VCaP (cell line): ENCODE measurements at regions not wholly inside any gene's neighbourhood (a gene's known extent, or its start where the extent isn't known, plus 50 kb on each side); places are given as distances from the start of the nearest gene placed in this dataset.

Experiments
- H3K27ac ChIP-seq: fragments of 450-650 bp; 2 replicates; pipeline ENCODE4 v1.5.1; 2017
- CTCF ChIP-seq: fragments of 450-650 bp; conservative IDR thresholded peaks from 2 replicates; pipeline ENCODE4 v1.5.1; 2017; ENCODE audit warnings: mild to moderate bottlenecking, moderate library complexity

GRCh38 chr14:44347316-44347715 is 159.8 kb downstream of the FSCB start:
- no peak overlapping the region for H3K27ac ChIP-seq
- no peak for TF ChIP-seq CTCF

GRCh38 chr14:44341116-44341515 is 166.0 kb downstream of the FSCB start:
- no peak for TF ChIP-seq CTCF
- H3K27ac ChIP-seq = no peak overlapping the region

- no peak for TF ChIP-seq CTCF
- H3K27ac ChIP-seq = no peak overlapping the region
These were observed 167.2 kb downstream of the FSCB start for GRCh38 chr14:44339862-44340261.

- no peak overlapping the region for H3K27ac ChIP-seq
- no peak for TF ChIP-seq CTCF
These were observed 167.9 kb downstream of the FSCB start for GRCh38 chr14:44339231-44339630.

- TF ChIP-seq CTCF = no peak
These were observed 189.7 kb downstream of the FSCB start for GRCh38 chr14:44317441-44317746.

GRCh38 chr14:44316647-44317440 is 190.2 kb downstream of the FSCB start:
- TF ChIP-seq CTCF = no peak
- no peak overlapping the region for H3K27ac ChIP-seq

More at GRCh38 chr14:44317441-44317746, 189.7 kb downstream of the FSCB start:
- H3K27ac ChIP-seq = no peak overlapping the region

- no peak for TF ChIP-seq CTCF
- H3K27ac ChIP-seq = no peak overlapping the region
These were observed 197.8 kb downstream of the FSCB start for GRCh38 chr14:44309331-44309730.
